ENCODE measurements at regions not wholly inside any gene's neighbourhood (a gene's known extent, or its start where the extent isn't known, plus 50 kb on each side); places are given as distances from the start of the nearest gene placed in this dataset.

DNA sequence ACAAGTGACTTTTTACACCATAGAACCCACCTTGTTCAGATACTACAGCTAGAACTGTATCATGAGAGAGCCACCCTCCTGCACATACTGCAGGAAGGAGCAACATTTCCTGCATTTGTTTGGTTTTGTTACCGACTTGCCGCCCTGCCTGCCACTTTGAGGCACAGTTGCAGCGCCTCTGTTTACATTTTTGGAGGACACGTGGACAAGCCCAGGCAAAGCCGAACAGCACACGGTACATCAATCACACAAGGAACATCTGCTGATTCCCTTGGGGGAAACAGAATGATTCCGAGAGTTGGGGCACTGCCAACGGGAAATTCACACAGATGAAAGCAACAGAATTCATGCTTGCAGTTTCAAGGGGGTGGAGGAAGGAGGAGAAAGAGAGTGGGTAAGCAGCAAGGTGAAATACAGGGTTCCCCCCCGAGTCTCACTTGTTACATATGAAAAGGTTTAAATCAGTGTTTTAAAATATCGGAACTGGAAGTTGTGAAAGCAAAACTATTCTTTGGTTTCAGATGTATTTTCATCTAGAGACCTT lies 110.7 kb downstream of the BTG1 start:
- H3K4me3 ChIP-seq (ENCODE audit: low read depth, low read length, poor library complexity, severe bottlenecking), result peak overlapping the region; percentile 64
- CTCF ChIA-PET (ENCODE audit: unreplicated experiment), result no interaction called here
- H3K27ac ChIP-seq (ENCODE audit: low read depth, low read length, poor library complexity, severe bottlenecking), result peak overlapping the region; percentile 64

DNA sequence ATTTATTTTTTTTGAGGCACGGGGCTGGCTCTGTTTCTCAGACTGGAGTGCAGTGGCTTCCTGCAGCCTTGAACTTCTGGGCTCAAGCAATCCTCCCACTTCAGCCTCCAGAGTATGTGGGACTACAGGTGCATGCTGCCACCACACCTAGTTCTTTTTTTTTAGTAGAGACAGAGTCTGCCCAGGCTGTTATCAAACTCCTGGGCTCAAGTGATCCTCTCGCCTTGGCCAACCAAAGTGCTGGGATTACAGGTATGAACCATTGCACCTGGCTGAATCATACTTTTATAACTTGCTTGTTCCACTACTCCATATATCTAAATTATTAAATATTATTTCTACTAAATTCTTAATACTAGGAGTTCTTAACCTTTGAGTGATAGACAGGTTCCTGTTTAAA lies 111.6 kb downstream of the BTG1 start:
- intact Hi-C loops (cut with micrococcal nuclease; ENCODE audit: unreplicated experiment), result loop anchor here (2.0 to 10.0 kb wide), 3 partner anchors 111 to 368 kb away; partner anchors contain the start of gene BTG1
- CTCF ChIA-PET (ENCODE audit: unreplicated experiment), result no interaction called here

More for the DNA sequence above, 110.7 kb downstream of the BTG1 start:
- peak overlapping the region; percentile 83 for H3K4me2 ChIP-seq (ENCODE audit: low read length)
- intact Hi-C loops (cut with micrococcal nuclease; ENCODE audit: unreplicated experiment), result loop anchor here (2.0 to 10.0 kb wide), 4 partner anchors 110 to 432 kb away; partner anchors contain the start of gene BTG1
- no peaks in the 10 kb centered on the region for H4K20me1 ChIP-seq (ENCODE audit: insufficient read depth, low read length)
- H3K36me3 ChIP-seq (ENCODE audit: insufficient read depth, low read length), result no peaks in the 10 kb centered on the region
- peaks cover 70% of the 10 kb centered on the region for H3K4me1 ChIP-seq (ENCODE audit: insufficient read depth, low read length, poor library complexity, severe bottlenecking)
- H3K9me3 ChIP-seq (ENCODE audit: low read length), result no peaks in the 10 kb centered on the region
- POLR2A ChIA-PET, result interaction anchor here (0.6 to 3.4 kb wide), 5 partner anchors 15 to 137 kb away, joined by 3 to 9 read pairs (median 4); partner anchors contain the start of gene BTG1
- peak overlapping the region; percentile 77 for H2AFZ ChIP-seq (ENCODE audit: low read length)
- no TSS peak for BruUV-seq (replicated peaks)
- no peaks in the 10 kb centered on the region for H3K79me2 ChIP-seq (ENCODE audit: insufficient read depth, low read depth, low read length)
- TF ChIP-seq EZH2phosphoT487 (IDR thresholded peaks at IDR 0.05; ENCODE audit: borderline replicate concordance, low read depth, low read length), result no peak
- TF ChIP-seq, protein P1, sequence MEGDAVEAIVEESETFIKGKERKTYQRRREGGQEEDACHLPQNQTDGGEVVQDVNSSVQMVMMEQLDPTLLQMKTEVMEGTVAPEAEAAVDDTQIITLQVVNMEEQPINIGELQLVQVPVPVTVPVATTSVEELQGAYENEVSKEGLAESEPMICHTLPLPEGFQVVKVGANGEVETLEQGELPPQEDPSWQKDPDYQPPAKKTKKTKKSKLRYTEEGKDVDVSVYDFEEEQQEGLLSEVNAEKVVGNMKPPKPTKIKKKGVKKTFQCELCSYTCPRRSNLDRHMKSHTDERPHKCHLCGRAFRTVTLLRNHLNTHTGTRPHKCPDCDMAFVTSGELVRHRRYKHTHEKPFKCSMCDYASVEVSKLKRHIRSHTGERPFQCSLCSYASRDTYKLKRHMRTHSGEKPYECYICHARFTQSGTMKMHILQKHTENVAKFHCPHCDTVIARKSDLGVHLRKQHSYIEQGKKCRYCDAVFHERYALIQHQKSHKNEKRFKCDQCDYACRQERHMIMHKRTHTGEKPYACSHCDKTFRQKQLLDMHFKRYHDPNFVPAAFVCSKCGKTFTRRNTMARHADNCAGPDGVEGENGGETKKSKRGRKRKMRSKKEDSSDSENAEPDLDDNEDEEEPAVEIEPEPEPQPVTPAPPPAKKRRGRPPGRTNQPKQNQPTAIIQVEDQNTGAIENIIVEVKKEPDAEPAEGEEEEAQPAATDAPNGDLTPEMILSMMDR (conservative IDR thresholded peaks at IDR 0.05; ENCODE audit: low read length), result no peak
- H3K9me2 ChIP-seq (ENCODE audit: insufficient read depth, low read length), result no peaks in the 10 kb centered on the region
- DNase-seq (ENCODE audit: low spot score), result peak; percentile 88

More for the DNA sequence above, 111.6 kb downstream of the BTG1 start:
- POLR2A ChIA-PET, result interaction anchor here (0.6 to 3.4 kb wide), 7 partner anchors 16 to 447 kb away, joined by 3 to 9 read pairs (median 4); partner anchors contain the start of gene BTG1
- H3K9me3 ChIP-seq (ENCODE audit: low read length), result no peaks in the 10 kb centered on the region
- no peak overlapping the region; the same call in 1 of the 2 replicates for H2AFZ ChIP-seq (ENCODE audit: low read length)
- H3K4me3 ChIP-seq (ENCODE audit: low read depth, low read length, poor library complexity, severe bottlenecking), result peak overlapping the region; percentile 64
- H3K79me2 ChIP-seq (ENCODE audit: insufficient read depth, low read depth, low read length), result no peaks in the 10 kb centered on the region
- no peak for TF ChIP-seq EZH2phosphoT487 (IDR thresholded peaks at IDR 0.05; ENCODE audit: borderline replicate concordance, low read depth, low read length)
- TF ChIP-seq, protein P1 (conservative IDR thresholded peaks at IDR 0.05; ENCODE audit: low read length), result no peak
- DNase-seq (ENCODE audit: low spot score), result peak; percentile 24
- no peaks in the 10 kb centered on the region for H3K36me3 ChIP-seq (ENCODE audit: insufficient read depth, low read length)
- BruUV-seq (replicated peaks), result no TSS peak
- no peaks in the 10 kb centered on the region for H4K20me1 ChIP-seq (ENCODE audit: insufficient read depth, low read length)
- H3K4me1 ChIP-seq (ENCODE audit: insufficient read depth, low read length, poor library complexity, severe bottlenecking), result peaks cover 78% of the 10 kb centered on the region
- H3K27ac ChIP-seq (ENCODE audit: low read depth, low read length, poor library complexity, severe bottlenecking), result peak overlapping the region; percentile 64
- H3K9me2 ChIP-seq (ENCODE audit: insufficient read depth, low read length), result no peaks in the 10 kb centered on the region
- H3K4me2 ChIP-seq (ENCODE audit: low read length), result peak overlapping the region; percentile 83
